ENCODE measurements at regions not wholly inside any gene's neighbourhood (a gene's known extent, or its start where the extent isn't known, plus 50 kb on each side); places are given as distances from the start of the nearest gene placed in this dataset.

- no peak overlapping the region for H3K27ac ChIP-seq (ENCODE audit: low read length)
Measured at GRCh38 chr4:171162478-171162877, 650.7 kb upstream of the GALNTL6 start.

GRCh38 chr4:171157462-171158082 lies 655.6 kb upstream of the GALNTL6 start:
- Histone ChIP-seq H3K9me2 (ENCODE audit: insufficient read depth, low read length) (no peaks in the 10 kb centered on the region), H3K4me3 (ENCODE audit: low read length) (no peak overlapping the region), H3F3A (ENCODE audit: insufficient read depth, low read length, poor library complexity, severe bottlenecking) (no peaks in the 10 kb centered on the region), H3K27ac (ENCODE audit: low read length) (no peak overlapping the region), H3K9ac (ENCODE audit: low read length) (no peak overlapping the region), H3K4me2 (ENCODE audit: low read length) (no peak overlapping the region), H3K36me3 (ENCODE audit: insufficient read depth, low read length) (no peaks in the 10 kb centered on the region), H3K9me3 (ENCODE audit: low read length) (no peaks in the 10 kb centered on the region), H2AFZ (ENCODE audit: low read depth, low read length) (no peak overlapping the region), H4K20me1 (ENCODE audit: insufficient read depth) (no peaks in the 10 kb centered on the region), H3K79me2 (replicated peaks; ENCODE audit: insufficient read depth, low read length) (no peaks in the 10 kb centered on the region), H3K27me3 (ENCODE audit: insufficient read depth, low read depth, low read length) (no peaks in the 10 kb centered on the region)
- TF ChIP-seq MXI1 (conservative IDR thresholded peaks at IDR 0.05; ENCODE audit: poor library complexity, severe bottlenecking) (no peak), POLR2AphosphoS5 (IDR thresholded peaks at IDR 0.05) (no peak), RAD21 (conservative IDR thresholded peaks at IDR 0.05) (no peak), TAF1 (IDR thresholded peaks at IDR 0.05; ENCODE audit: low read depth) (no peak), EP300 (conservative IDR thresholded peaks at IDR 0.05; ENCODE audit: poor library complexity, severe bottlenecking) (no peak), REST (IDR thresholded peaks at IDR 0.05; ENCODE audit: borderline replicate concordance) (no peak), CTCF (IDR thresholded peaks at IDR 0.05; ENCODE audit: poor library complexity, severe bottlenecking) (no peak), EZH2 (IDR thresholded peaks at IDR 0.05; ENCODE audit: borderline replicate concordance, insufficient read depth, low read length, poor library complexity, severe bottlenecking) (no peak), SMC3 (conservative IDR thresholded peaks at IDR 0.05; ENCODE audit: poor library complexity) (no peak)

More at GRCh38 chr4:171162478-171162877, 650.7 kb upstream of the GALNTL6 start:
- no peak overlapping the region for H3K4me3 ChIP-seq (ENCODE audit: low read length)
- no peaks in the 10 kb centered on the region for H3K9me2 ChIP-seq (ENCODE audit: insufficient read depth, low read length)
- H3K79me2 ChIP-seq (replicated peaks; ENCODE audit: insufficient read depth, low read length), result no peaks in the 10 kb centered on the region
- no peak overlapping the region for H2AFZ ChIP-seq (ENCODE audit: low read depth, low read length)
- no peaks in the 10 kb centered on the region for H3K9me3 ChIP-seq (ENCODE audit: low read length)
- no peaks in the 10 kb centered on the region for H4K20me1 ChIP-seq (ENCODE audit: insufficient read depth)
- no peak overlapping the region for H3K4me2 ChIP-seq (ENCODE audit: low read length)
- H3K27me3 ChIP-seq (ENCODE audit: insufficient read depth, low read depth, low read length), result no peaks in the 10 kb centered on the region
- no peaks in the 10 kb centered on the region for H3K36me3 ChIP-seq (ENCODE audit: insufficient read depth, low read length)
- no peak for TF ChIP-seq RAD21 (conservative IDR thresholded peaks at IDR 0.05)
- TF ChIP-seq REST (IDR thresholded peaks at IDR 0.05; ENCODE audit: borderline replicate concordance), result no peak
- TF ChIP-seq TAF1 (IDR thresholded peaks at IDR 0.05; ENCODE audit: low read depth), result no peak
- no peak overlapping the region for H3K9ac ChIP-seq (ENCODE audit: low read length)
- no peaks in the 10 kb centered on the region for H3F3A ChIP-seq (ENCODE audit: insufficient read depth, low read length, poor library complexity, severe bottlenecking)
